Type B pancreatic cell (in vitro differentiated cells): ENCODE measurements at regions not wholly inside any gene's neighbourhood (a gene's known extent, or its start where the extent isn't known, plus 50 kb on each side); places are given as distances from the start of the nearest gene placed in this dataset.

ENCODE experiments used
- DNase-seq: peaks from one replicate; pipeline ENCODE4 v3.0.0; 2021; ENCODE audit warnings: mixed read lengths; ENCODE audit not compliant: unreplicated experiment; ENCODE audit errors: extremely low spot score
- H3K27ac Mint-ChIP-seq: 2 replicates; pipeline ENCODE4 v1.8.0; 2021; ENCODE audit warnings: mild to moderate bottlenecking, mixed read lengths
- H3K27me3 Mint-ChIP-seq: 2 replicates; pipeline ENCODE4 v1.8.0; 2021; ENCODE audit warnings: mixed read lengths
- H3K36me3 Mint-ChIP-seq: 2 replicates; pipeline ENCODE4 v1.8.0; 2021; ENCODE audit warnings: mixed read lengths
- H3K4me1 Mint-ChIP-seq: one replicate; pipeline ENCODE4 v1.8.0; 2021; ENCODE audit warnings: mixed read lengths; ENCODE audit not compliant: unreplicated experiment
- H3K4me3 Mint-ChIP-seq: 2 replicates; pipeline ENCODE4 v1.8.0; 2021; ENCODE audit warnings: mild to moderate bottlenecking, mixed read lengths
- H3K9me3 Mint-ChIP-seq: 2 replicates; pipeline ENCODE4 v1.8.0; 2021; ENCODE audit warnings: mixed read lengths
- CTCF ChIP-seq: fragments of 200-600 bp; sonication (generic); conservative IDR thresholded peaks from 2 replicates; pipeline ENCODE4 v1.5.0; 2021; ENCODE audit warnings: antibody characterized with exemption, mild to moderate bottlenecking

GRCh38 chr16:9568261-9568660 is 476.8 kb downstream of the HAPSTR1 start:
- Mint-ChIP-seq H3K4me3 (no peak overlapping the region), H3K36me3 (no peaks in the 10 kb centered on the region), H3K9me3 (no peaks in the 10 kb centered on the region), H3K27ac (no peak overlapping the region), H3K27me3 (peaks cover 4% of the 10 kb centered on the region), H3K4me1 (no peaks in the 10 kb centered on the region)
- no peak for DNase-seq
- no peak for TF ChIP-seq CTCF

- Mint-ChIP-seq H3K4me3 (no peak overlapping the region), H3K9me3 (no peaks in the 10 kb centered on the region), H3K27me3 (peaks cover 4% of the 10 kb centered on the region), H3K36me3 (no peaks in the 10 kb centered on the region), H3K27ac (no peak overlapping the region), H3K4me1 (no peaks in the 10 kb centered on the region)
- no peak for DNase-seq
- no peak for TF ChIP-seq CTCF
These were observed 479.1 kb downstream of the HAPSTR1 start for GRCh38 chr16:9570521-9570920.

- Mint-ChIP-seq H3K36me3 (no peaks in the 10 kb centered on the region), H3K27me3 (peaks cover 6% of the 10 kb centered on the region), H3K9me3 (no peaks in the 10 kb centered on the region), H3K4me1 (no peaks in the 10 kb centered on the region), H3K4me3 (no peak overlapping the region), H3K27ac (no peak overlapping the region)
- DNase-seq, result no peak
- TF ChIP-seq CTCF, result no peak
These were observed 487.0 kb downstream of the HAPSTR1 start for GRCh38 chr16:9578459-9578858.

GRCh38 chr16:9580025-9580424 is 488.6 kb downstream of the HAPSTR1 start:
- Mint-ChIP-seq H3K36me3 (no peaks in the 10 kb centered on the region), H3K4me1 (no peaks in the 10 kb centered on the region), H3K4me3 (no peak overlapping the region), H3K27me3 (peaks cover 6% of the 10 kb centered on the region), H3K9me3 (no peaks in the 10 kb centered on the region), H3K27ac (no peak overlapping the region)
- DNase-seq, result no peak
- no peak for TF ChIP-seq CTCF

- DNase-seq, result no peak
- no peak for TF ChIP-seq CTCF
- Mint-ChIP-seq H3K9me3 (no peaks in the 10 kb centered on the region), H3K4me1 (no peaks in the 10 kb centered on the region), H3K36me3 (no peaks in the 10 kb centered on the region), H3K4me3 (no peak overlapping the region), H3K27me3 (peaks cover 6% of the 10 kb centered on the region), H3K27ac (no peak overlapping the region)
These were observed 502.0 kb downstream of the HAPSTR1 start for GRCh38 chr16:9593440-9593839.

- Mint-ChIP-seq H3K27ac (no peak overlapping the region), H3K4me3 (no peak overlapping the region), H3K4me1 (no peaks in the 10 kb centered on the region), H3K9me3 (no peaks in the 10 kb centered on the region), H3K27me3 (peaks cover 6% of the 10 kb centered on the region), H3K36me3 (no peaks in the 10 kb centered on the region)
- no peak for TF ChIP-seq CTCF
- DNase-seq, result no peak
These were observed 502.6 kb downstream of the HAPSTR1 start for GRCh38 chr16:9594047-9594446.
